CD14-positive monocyte (primary cell): ENCODE measurements at regions not wholly inside any gene's neighbourhood (a gene's known extent, or its start where the extent isn't known, plus 50 kb on each side); places are given as distances from the start of the nearest gene placed in this dataset.

Source experiments
- DNase-seq, 3 donors: peaks; one replicate each; pipeline ENCODE4 v3.0.0-alpha.2; 2011 to 2022
- H2AFZ ChIP-seq: 2 replicates; pipeline ENCODE4 v1.6.0; 2012; ENCODE audit warnings: mild to moderate bottlenecking, low read depth, low read length, inconsistent platforms; ENCODE audit not compliant: insufficient read depth, poor library complexity, severe bottlenecking
- H3K27ac ChIP-seq, 2 donors: 1 replicate in 1 of 2; 2 replicates in 1 of 2; pipeline ENCODE4 v1.5.1; 2012 to 2013; ENCODE audit warnings: low read length in 2 of 2, control low read depth in 1 of 2, inconsistent platforms in 1 of 2, low read depth in 1 of 2, mild to moderate bottlenecking in 1 of 2
- H3K27me3 ChIP-seq, 2 donors: one replicate each; pipeline versions ENCODE4 v1.6.0 to v1.6.1; 2011 to 2013; ENCODE audit warnings: low read length in 2 of 2; ENCODE audit not compliant: control insufficient read depth in 2 of 2, insufficient read depth in 2 of 2
- H3K36me3 ChIP-seq, 2 donors: replicated peaks in 1 of 2; 1 replicate in 1 of 2; 2 replicates in 1 of 2; pipeline versions ENCODE4 v1.5.1 to v1.6.1; 2012 to 2013; ENCODE audit warnings: low read length in 2 of 2, control low read depth in 1 of 2, inconsistent platforms in 1 of 2, mild to moderate bottlenecking in 1 of 2; ENCODE audit not compliant: insufficient read depth in 2 of 2, control insufficient read depth in 1 of 2
- H3K4me1 ChIP-seq, 2 donors: 1 replicate in 1 of 2; 2 replicates in 1 of 2; pipeline versions ENCODE4 v1.5.1 to v1.6.1; 2012 to 2013; ENCODE audit warnings: low read length in 2 of 2, control low read depth in 1 of 2, inconsistent platforms in 1 of 2, mild to moderate bottlenecking in 1 of 2, moderate library complexity in 1 of 2; ENCODE audit not compliant: insufficient read depth in 2 of 2, control insufficient read depth in 1 of 2
- H3K4me2 ChIP-seq: replicated peaks from 2 replicates; pipeline ENCODE3; 2012; ENCODE audit warnings: low read length, moderate library complexity, mild to moderate bottlenecking; ENCODE audit not compliant: poor library complexity, severe bottlenecking; ENCODE audit errors: extremely low read depth
- H3K4me3 ChIP-seq, 3 experiments: fragments of 200-600 bp in 1 of 3; sonication (generic) in 1 of 3; replicated peaks in 1 of 3; 1 replicate in 2 of 3; 2 replicates in 1 of 3; pipeline ENCODE4 v1.5.1; 2011 to 2013; ENCODE audit warnings: low read length in 3 of 3, mild to moderate bottlenecking in 3 of 3, control low read depth in 2 of 3, low read depth in 2 of 3, inconsistent platforms in 1 of 3, moderate library complexity in 1 of 3
- H3K79me2 ChIP-seq: 2 replicates; pipeline ENCODE4 v1.6.0; 2012; ENCODE audit warnings: mild to moderate bottlenecking, control low read depth, inconsistent platforms, low read length, moderate library complexity; ENCODE audit not compliant: insufficient read depth
- H3K9ac ChIP-seq: 2 replicates; pipeline ENCODE4 v1.6.0; 2017; ENCODE audit warnings: low read length, mild to moderate bottlenecking; ENCODE audit not compliant: insufficient read depth, poor library complexity, severe bottlenecking
- H3K9me3 ChIP-seq, 2 donors: replicated peaks in 1 of 2; 1 replicate in 1 of 2; 2 replicates in 1 of 2; pipeline versions ENCODE4 v1.5.1 to v1.6.1; 2012 to 2013; ENCODE audit warnings: low read length in 2 of 2, control low read depth in 1 of 2; ENCODE audit not compliant: control insufficient read depth in 1 of 2, insufficient read depth in 1 of 2
- H4K20me1 ChIP-seq: 2 replicates; pipeline ENCODE4 v1.6.0; 2012; ENCODE audit warnings: mild to moderate bottlenecking, low read length, control low read depth, moderate library complexity; ENCODE audit not compliant: insufficient read depth
- H3K27ac Mint-ChIP-seq, 7 donors: one replicate each; pipeline ENCODE4 v1.8.0; 2020; ENCODE audit warnings: mild to moderate bottlenecking in 7 of 7, mixed read lengths in 7 of 7, moderate library complexity in 6 of 7, inconsistent platforms in 2 of 7
- H3K27me3 Mint-ChIP-seq, 3 donors: one replicate each; pipeline ENCODE4 v1.8.0; 2021 to 2022; ENCODE audit warnings: low read depth in 3 of 3, mild to moderate bottlenecking in 3 of 3, mixed read lengths in 3 of 3, moderate library complexity in 3 of 3, inconsistent platforms in 1 of 3
- H3K36me3 Mint-ChIP-seq, 2 donors: one replicate each; pipeline ENCODE4 v1.8.0; 2020; ENCODE audit warnings: mixed read lengths in 2 of 2, inconsistent platforms in 1 of 2, mild to moderate bottlenecking in 1 of 2
- H3K4me1 Mint-ChIP-seq: one replicate; pipeline ENCODE4 v1.8.0; 2020; ENCODE audit warnings: mild to moderate bottlenecking, mixed read lengths
- H3K4me3 Mint-ChIP-seq, 2 donors: one replicate each; pipeline ENCODE4 v1.8.0; 2020; ENCODE audit warnings: mild to moderate bottlenecking in 2 of 2, mixed read lengths in 2 of 2, moderate library complexity in 1 of 2
- H3K9me3 Mint-ChIP-seq, 7 donors: one replicate each; pipeline ENCODE4 v1.8.0; 2020 to 2022; ENCODE audit warnings: mixed read lengths in 7 of 7, mild to moderate bottlenecking in 6 of 7, moderate library complexity in 6 of 7, inconsistent platforms in 2 of 7
- CTCF ChIP-seq: fragments of 200-600 bp; IDR thresholded peaks from one replicate; pipeline ENCODE4 v1.8.0; 2022; ENCODE audit warnings: antibody characterized with exemption, mild to moderate bottlenecking
- WGBS: methylation state at CpG from one replicate; pipeline ENCODE4 v1.1.5; 2013; ENCODE audit warnings: missing lambda C conversion rate; ENCODE audit not compliant: insufficient coverage; 5-methylcytosine and 5-hydroxymethylcytosine counted together
- intact Hi-C, 2 donors: fragments of 100-400 bp; cut with micrococcal nuclease; formaldehyde crosslinking; loops; one replicate each; pipeline versions ENCODE4 v1.15.0 to v1.15.1; 2023

GRCh38 chr5:87572090-87572489 is 159.4 kb upstream of the CCNH start:
- no peaks in the 10 kb centered on the region for H3K4me1 Mint-ChIP-seq
- 20% methylated on average over 1 of the region's 2 CpGs for WGBS
- Histone ChIP-seq H3K36me3 (no peaks in the 10 kb centered on the region), H3K27me3 (no peaks in the 10 kb centered on the region), H3K9ac (no peak overlapping the region), H3K9me3 (peaks cover under 1 to 6% of the 10 kb centered on the region in 2 donors), H3K27ac (no peak overlapping the region), H4K20me1 (no peaks in the 10 kb centered on the region), H3K4me2 (no peak overlapping the region), H2AFZ (no peak overlapping the region), H3K4me1 (no peaks in the 10 kb centered on the region), H3K4me3 (no peak overlapping the region), H3K79me2 (no peaks in the 10 kb centered on the region)
- H3K27me3 Mint-ChIP-seq: peaks cover 0 to 2% (median 0%) of the 10 kb centered on the region in 3 donors
- peaks cover 0 to 6% (median 4%) of the 10 kb centered on the region in 7 donors for H3K9me3 Mint-ChIP-seq
- no peak for DNase-seq
- intact Hi-C loops: no loop called here
- no peak overlapping the region for H3K4me3 Mint-ChIP-seq
- H3K36me3 Mint-ChIP-seq: no peaks in the 10 kb centered on the region
- no peak overlapping the region for H3K27ac Mint-ChIP-seq
- no peak for TF ChIP-seq CTCF

GRCh38 chr5:87570366-87570765 is 157.6 kb upstream of the CCNH start:
- no peak for TF ChIP-seq CTCF
- no peak overlapping the region for H3K4me3 ChIP-seq
- no peaks in the 10 kb centered on the region for H3K79me2 ChIP-seq
- H3K4me1 Mint-ChIP-seq: no peaks in the 10 kb centered on the region
- intact Hi-C loops: no loop called here
- no peaks in the 10 kb centered on the region for H3K4me1 ChIP-seq
- H3K9me3 Mint-ChIP-seq: peaks cover 4 to 15% (median 12%) of the 10 kb centered on the region in 7 donors
- DNase-seq: no peak
- H3K4me2 ChIP-seq: no peak overlapping the region
- H3K9ac ChIP-seq: no peak overlapping the region
- H3K36me3 ChIP-seq: no peaks in the 10 kb centered on the region
- H3K9me3 ChIP-seq: peaks cover 7 to 11% of the 10 kb centered on the region in 2 donors
- H3K27me3 ChIP-seq: no peaks in the 10 kb centered on the region
- H4K20me1 ChIP-seq: no peaks in the 10 kb centered on the region
- no peak overlapping the region for H3K4me3 Mint-ChIP-seq
- H3K27ac Mint-ChIP-seq: no peak overlapping the region
- H3K36me3 Mint-ChIP-seq: no peaks in the 10 kb centered on the region
- WGBS: no CpG with 5 or more reads among the region's 1 CpG
- no peak overlapping the region for H3K27ac ChIP-seq
- no peaks in the 10 kb centered on the region for H3K27me3 Mint-ChIP-seq
- no peak overlapping the region for H2AFZ ChIP-seq
